ENCODE measurements at regions not wholly inside any gene's neighbourhood (a gene's known extent, or its start where the extent isn't known, plus 50 kb on each side); places are given as distances from the start of the nearest gene placed in this dataset.

DNA sequence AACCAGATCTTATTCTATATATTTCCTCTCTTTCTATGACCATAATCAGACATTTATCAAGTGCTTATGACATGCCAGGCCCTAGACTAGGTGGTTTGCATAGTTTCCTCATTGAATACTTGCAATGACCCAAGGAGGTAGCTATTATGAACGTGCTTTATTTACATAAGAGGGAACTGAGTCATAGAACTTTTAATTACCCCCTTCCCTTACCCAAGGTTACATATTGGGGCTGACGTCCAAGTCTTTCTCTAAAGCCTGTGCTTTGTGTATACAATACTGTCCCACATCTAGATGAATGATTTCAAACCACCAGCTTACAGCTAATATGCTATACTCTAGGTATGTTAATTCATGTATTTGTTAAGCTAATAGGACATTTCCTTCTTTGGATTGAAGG, 91.9 kb upstream of the NPY start:
- no peak for TF ChIP-seq POLR2A (IDR thresholded peaks at IDR 0.05; ENCODE audit: low read depth, low read length)
- no peak for TF ChIP-seq NFE2L2 (IDR thresholded peaks at IDR 0.05; ENCODE audit: low read depth, low read length)
- TF ChIP-seq, protein P1, sequence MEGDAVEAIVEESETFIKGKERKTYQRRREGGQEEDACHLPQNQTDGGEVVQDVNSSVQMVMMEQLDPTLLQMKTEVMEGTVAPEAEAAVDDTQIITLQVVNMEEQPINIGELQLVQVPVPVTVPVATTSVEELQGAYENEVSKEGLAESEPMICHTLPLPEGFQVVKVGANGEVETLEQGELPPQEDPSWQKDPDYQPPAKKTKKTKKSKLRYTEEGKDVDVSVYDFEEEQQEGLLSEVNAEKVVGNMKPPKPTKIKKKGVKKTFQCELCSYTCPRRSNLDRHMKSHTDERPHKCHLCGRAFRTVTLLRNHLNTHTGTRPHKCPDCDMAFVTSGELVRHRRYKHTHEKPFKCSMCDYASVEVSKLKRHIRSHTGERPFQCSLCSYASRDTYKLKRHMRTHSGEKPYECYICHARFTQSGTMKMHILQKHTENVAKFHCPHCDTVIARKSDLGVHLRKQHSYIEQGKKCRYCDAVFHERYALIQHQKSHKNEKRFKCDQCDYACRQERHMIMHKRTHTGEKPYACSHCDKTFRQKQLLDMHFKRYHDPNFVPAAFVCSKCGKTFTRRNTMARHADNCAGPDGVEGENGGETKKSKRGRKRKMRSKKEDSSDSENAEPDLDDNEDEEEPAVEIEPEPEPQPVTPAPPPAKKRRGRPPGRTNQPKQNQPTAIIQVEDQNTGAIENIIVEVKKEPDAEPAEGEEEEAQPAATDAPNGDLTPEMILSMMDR (conservative IDR thresholded peaks at IDR 0.05; ENCODE audit: low read depth, low read length) = no peak
- TF ChIP-seq, protein P2, sequence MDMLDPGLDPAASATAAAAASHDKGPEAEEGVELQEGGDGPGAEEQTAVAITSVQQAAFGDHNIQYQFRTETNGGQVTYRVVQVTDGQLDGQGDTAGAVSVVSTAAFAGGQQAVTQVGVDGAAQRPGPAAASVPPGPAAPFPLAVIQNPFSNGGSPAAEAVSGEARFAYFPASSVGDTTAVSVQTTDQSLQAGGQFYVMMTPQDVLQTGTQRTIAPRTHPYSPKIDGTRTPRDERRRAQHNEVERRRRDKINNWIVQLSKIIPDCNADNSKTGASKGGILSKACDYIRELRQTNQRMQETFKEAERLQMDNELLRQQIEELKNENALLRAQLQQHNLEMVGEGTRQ (IDR thresholded peaks at IDR 0.05; ENCODE audit: low read depth, low read length) = no peak
- no peak for TF ChIP-seq RFX5 (IDR thresholded peaks at IDR 0.05; ENCODE audit: low read depth, low read length)
- no peak for TF ChIP-seq RCOR1 (IDR thresholded peaks at IDR 0.05; ENCODE audit: insufficient replicate concordance, low read length)
- TF ChIP-seq RAD21 (IDR thresholded peaks at IDR 0.05; ENCODE audit: low read length) = no peak
- TF ChIP-seq CEBPB (IDR thresholded peaks at IDR 0.05; ENCODE audit: low read depth, low read length) = no peak
- no peak for TF ChIP-seq BHLHE40 (IDR thresholded peaks at IDR 0.05; ENCODE audit: low read depth, low read length)
- TF ChIP-seq SMC3 (IDR thresholded peaks at IDR 0.05; ENCODE audit: low read depth, low read length) = no peak
- no peak for TF ChIP-seq CHD1 (IDR thresholded peaks at IDR 0.05; ENCODE audit: low read depth, low read length)
- TF ChIP-seq MAFK (IDR thresholded peaks at IDR 0.05; ENCODE audit: low read depth, low read length) = no peak
- TF ChIP-seq FOS (IDR thresholded peaks at IDR 0.05; ENCODE audit: low read depth, low read length) = no peak
- no peak for TF ChIP-seq MXI1 (IDR thresholded peaks at IDR 0.05; ENCODE audit: borderline replicate concordance, low read depth, low read length)

Data from IMR-90 (cell line).